ENCODE measurements at regions not wholly inside any gene's neighbourhood (a gene's known extent, or its start where the extent isn't known, plus 50 kb on each side); places are given as distances from the start of the nearest gene placed in this dataset.

GRCh38 chr9:29974197-29974596 is 2400.9 kb upstream of the C9orf72 start:
- Mint-ChIP-seq H3K9me3 (peaks cover under 1 to 3% of the 10 kb centered on the region in 2 experiments; a peak in 1 of 5 replicates), H3K27ac (no peak overlapping the region), H3K4me1 (peaks cover 2 to 4% of the 10 kb centered on the region in 2 experiments; a peak in 2 of 4 replicates), H3K27me3 (ENCODE audit: low read depth) (no peaks in the 10 kb centered on the region; the same call in 1 of the 2 replicates), H3K36me3 (ENCODE audit: insufficient read depth in 1 of 3, low read depth in 3 of 3) (no peaks in the 10 kb centered on the region), H3K4me3 (no peak overlapping the region)
- Histone ChIP-seq H3K23ac (ENCODE audit: insufficient read length, low read depth, low read length) (no peak overlapping the region), H3K9me3 (ENCODE audit: control insufficient read depth, low read depth, low read length) (no peaks in the 10 kb centered on the region), H2BK20ac (ENCODE audit: low read depth, low read length, poor library complexity, severe bottlenecking) (no peak overlapping the region), H3K18ac (ENCODE audit: insufficient read length, low read depth, low read length) (no peak overlapping the region), H2BK120ac (ENCODE audit: low read depth, low read length, poor library complexity, severe bottlenecking) (no peak overlapping the region), H3K79me2 (ENCODE audit: insufficient read depth, low read length) (no peaks in the 10 kb centered on the region), H3K23me2 (ENCODE audit: insufficient read length, low read depth, low read length, poor library complexity, severe bottlenecking) (no peaks in the 10 kb centered on the region), H3K4me1 (ENCODE audit: insufficient read depth, low read length) (no peaks in the 10 kb centered on the region), H3K79me1 (ENCODE audit: insufficient read depth, low read depth, low read length, poor library complexity, severe bottlenecking) (no peaks in the 10 kb centered on the region), H3K4me2 (ENCODE audit: insufficient read depth, insufficient read length, low read length) (no peak overlapping the region), H2BK15ac (ENCODE audit: low read depth, low read length) (no peak overlapping the region), H3K56ac (ENCODE audit: insufficient read length, low read depth, low read length) (no peak overlapping the region), H4K5ac (ENCODE audit: insufficient read length, low read depth, low read length) (no peak overlapping the region), H4K8ac (replicated peaks; ENCODE audit: insufficient read length, low read depth, low read length) (no peak overlapping the region), H3K14ac (ENCODE audit: insufficient read depth, low read length) (no peak overlapping the region), H2AK5ac (ENCODE audit: insufficient read length, low read length) (no peak overlapping the region), H2AFZ (ENCODE audit: low read length) (no peak overlapping the region), H3K27ac (ENCODE audit: insufficient read length, low read depth, low read length) (no peak overlapping the region), H4K20me1 (ENCODE audit: control insufficient read depth, insufficient read depth, insufficient read length) (no peaks in the 10 kb centered on the region), H2BK12ac (ENCODE audit: insufficient read length, low read depth, low read length) (no peak overlapping the region), H4K91ac (ENCODE audit: insufficient read length, low read depth, low read length) (no peak overlapping the region), H3K4ac (ENCODE audit: low read depth, low read length) (no peak overlapping the region), H2BK5ac (ENCODE audit: insufficient read length, low read length) (no peak overlapping the region), H3T11ph (ENCODE audit: low read length) (no peak overlapping the region), H3K9ac (ENCODE audit: extremely low read depth, insufficient read length, low read length) (no peak overlapping the region), H3K27me3 (ENCODE audit: insufficient read depth, low read length) (no peaks in the 10 kb centered on the region)
- no CpG with 5 or more reads among the region's 1 CpG for WGBS (ENCODE audit: extremely low coverage, insufficient read length, low lambda C conversion rate)
- DNase-seq: no peak
- TF ChIP-seq CTCF (conservative IDR thresholded peaks at IDR 0.05): no peak

Data from H9 (cell line).